H4 (cell line): ENCODE measurements at regions not wholly inside any gene's neighbourhood (a gene's known extent, or its start where the extent isn't known, plus 50 kb on each side); places are given as distances from the start of the nearest gene placed in this dataset.
"Not testable (repeated sequence)": the region's sequence is repeated elsewhere in the genome, so short reads cannot be mapped to it uniquely, and the experiment has no call there.

Source experiments
- DNase-seq: peaks from one replicate; pipeline ENCODE4 v3.0.0-alpha.2; 2015; ENCODE audit warnings: low spot score

GRCh38 chr1:83246780-83247179 lies 752.2 kb downstream of the TTLL7 start:
- not testable (repeated sequence) for DNase-seq

- not testable (repeated sequence) for DNase-seq
Measured at GRCh38 chr1:83244832-83245231, 754.1 kb downstream of the TTLL7 start.

GRCh38 chr1:83239568-83239967 lies 759.4 kb downstream of the TTLL7 start:
- DNase-seq: not testable (repeated sequence)

- not testable (repeated sequence) for DNase-seq
Measured at GRCh38 chr1:83238654-83239053, 760.3 kb downstream of the TTLL7 start.

GRCh38 chr1:83219788-83220187 lies 779.1 kb downstream of the TTLL7 start:
- DNase-seq: not testable (repeated sequence)

- DNase-seq: not testable (repeated sequence)
Measured at GRCh38 chr1:83218036-83218716, 780.8 kb downstream of the TTLL7 start.

- DNase-seq: not testable (repeated sequence)
Measured at GRCh38 chr1:83214317-83214716, 784.6 kb downstream of the TTLL7 start.

GRCh38 chr1:83213648-83214047 lies 785.3 kb downstream of the TTLL7 start:
- not testable (repeated sequence) for DNase-seq

- not testable (repeated sequence) for DNase-seq
Measured at GRCh38 chr1:83212033-83212432, 786.9 kb downstream of the TTLL7 start.

- not testable (repeated sequence) for DNase-seq
Measured at GRCh38 chr1:83208540-83208939, 790.4 kb downstream of the TTLL7 start.

GRCh38 chr1:83194610-83195009 lies 804.3 kb downstream of the TTLL7 start:
- DNase-seq: not testable (repeated sequence)

- not testable (repeated sequence) for DNase-seq
Measured at GRCh38 chr1:83182033-83182728, 816.8 kb downstream of the TTLL7 start.

GRCh38 chr1:83180621-83181020 lies 818.3 kb downstream of the TTLL7 start:
- DNase-seq: not testable (repeated sequence)

- not testable (repeated sequence) for DNase-seq
Measured at GRCh38 chr1:83167634-83168033, 831.3 kb downstream of the TTLL7 start.

GRCh38 chr1:83163879-83164475 lies 835.0 kb downstream of the TTLL7 start:
- peak; percentile 19 for DNase-seq

- DNase-seq: not testable (repeated sequence)
Measured at GRCh38 chr1:83158924-83159323, 840.0 kb downstream of the TTLL7 start.

- DNase-seq: not testable (repeated sequence)
Measured at GRCh38 chr1:83154306-83154705, 844.6 kb downstream of the TTLL7 start.

GRCh38 chr1:83151167-83151898 lies 847.6 kb downstream of the TTLL7 start:
- peak; percentile 45 for DNase-seq

GRCh38 chr1:83150479-83150878 lies 848.5 kb downstream of the TTLL7 start:
- DNase-seq: not testable (repeated sequence)

- DNase-seq: not testable (repeated sequence)
Measured at GRCh38 chr1:83145820-83146219, 853.1 kb downstream of the TTLL7 start.

GRCh38 chr1:83142802-83143201 lies 856.1 kb downstream of the TTLL7 start:
- DNase-seq: not testable (repeated sequence)
